Fibroblast of villous mesenchyme (primary cell): ENCODE measurements at regions not wholly inside any gene's neighbourhood (a gene's known extent, or its start where the extent isn't known, plus 50 kb on each side); places are given as distances from the start of the nearest gene placed in this dataset.

ENCODE experiments used
- DNase-seq: peaks from one replicate; pipeline ENCODE4 v3.0.0-alpha.2; 2010; ENCODE audit warnings: low read depth
- H3K4me3 ChIP-seq: 2 replicates; pipeline ENCODE4 v1.5.1; 2011; ENCODE audit warnings: low read depth, mild to moderate bottlenecking, low read length
- TF ChIP-seq, protein P1 (sequence below): IDR thresholded peaks from 2 replicates; pipeline ENCODE4 v1.5.1; 2012; ENCODE audit warnings: low read depth, mild to moderate bottlenecking, low read length; ENCODE audit not compliant: insufficient read depth

GRCh38 chr1:30348147-30348546 lies 375.2 kb downstream of the MATN1 start:
- no peak overlapping the region for H3K4me3 ChIP-seq
- TF ChIP-seq, protein P1, sequence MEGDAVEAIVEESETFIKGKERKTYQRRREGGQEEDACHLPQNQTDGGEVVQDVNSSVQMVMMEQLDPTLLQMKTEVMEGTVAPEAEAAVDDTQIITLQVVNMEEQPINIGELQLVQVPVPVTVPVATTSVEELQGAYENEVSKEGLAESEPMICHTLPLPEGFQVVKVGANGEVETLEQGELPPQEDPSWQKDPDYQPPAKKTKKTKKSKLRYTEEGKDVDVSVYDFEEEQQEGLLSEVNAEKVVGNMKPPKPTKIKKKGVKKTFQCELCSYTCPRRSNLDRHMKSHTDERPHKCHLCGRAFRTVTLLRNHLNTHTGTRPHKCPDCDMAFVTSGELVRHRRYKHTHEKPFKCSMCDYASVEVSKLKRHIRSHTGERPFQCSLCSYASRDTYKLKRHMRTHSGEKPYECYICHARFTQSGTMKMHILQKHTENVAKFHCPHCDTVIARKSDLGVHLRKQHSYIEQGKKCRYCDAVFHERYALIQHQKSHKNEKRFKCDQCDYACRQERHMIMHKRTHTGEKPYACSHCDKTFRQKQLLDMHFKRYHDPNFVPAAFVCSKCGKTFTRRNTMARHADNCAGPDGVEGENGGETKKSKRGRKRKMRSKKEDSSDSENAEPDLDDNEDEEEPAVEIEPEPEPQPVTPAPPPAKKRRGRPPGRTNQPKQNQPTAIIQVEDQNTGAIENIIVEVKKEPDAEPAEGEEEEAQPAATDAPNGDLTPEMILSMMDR = no peak
- no peak for DNase-seq

- H3K4me3 ChIP-seq = no peak overlapping the region
- DNase-seq = no peak
- TF ChIP-seq, protein P1 = no peak
Measured at GRCh38 chr1:30345491-30346130, 377.8 kb downstream of the MATN1 start.

- TF ChIP-seq, protein P1 = no peak
- H3K4me3 ChIP-seq = no peak overlapping the region
- DNase-seq = no peak
Measured at GRCh38 chr1:30343562-30343961, 379.8 kb downstream of the MATN1 start.

- H3K4me3 ChIP-seq = no peak overlapping the region
- TF ChIP-seq, protein P1 = no peak
- DNase-seq = no peak
Measured at GRCh38 chr1:30342535-30343141, 380.7 kb downstream of the MATN1 start.

GRCh38 chr1:30340934-30341333 lies 382.5 kb downstream of the MATN1 start:
- no peak for DNase-seq
- H3K4me3 ChIP-seq = no peak overlapping the region
- TF ChIP-seq, protein P1 = no peak

GRCh38 chr1:30339866-30340265 lies 383.5 kb downstream of the MATN1 start:
- TF ChIP-seq, protein P1 = no peak
- no peak overlapping the region for H3K4me3 ChIP-seq
- DNase-seq = no peak
